NCI-H345 treated with DMSO at 0.1 percent for 48 hours (cell line): ENCODE measurements at regions not wholly inside any gene's neighbourhood (a gene's known extent, or its start where the extent isn't known, plus 50 kb on each side); places are given as distances from the start of the nearest gene placed in this dataset.

Experiments used
- DNase-seq: peaks from one replicate; lab custom pipeline; 2025; ENCODE audit not compliant: unreplicated experiment; lab: John Stamatoyannopoulos, UW

GRCh38 chr4:38230121-38230801, 270.1 kb downstream of the PTTG2 start:
- DNase-seq = no peak

- no peak for DNase-seq
Observed at GRCh38 chr4:38230821-38231563, 270.8 kb downstream of the PTTG2 start.

GRCh38 chr4:38231626-38232025, 271.4 kb downstream of the PTTG2 start:
- DNase-seq = no peak

GRCh38 chr4:38232741-38233140, 272.5 kb downstream of the PTTG2 start:
- DNase-seq = no peak

GRCh38 chr4:38233727-38234480, 273.7 kb downstream of the PTTG2 start:
- DNase-seq = no peak

GRCh38 chr4:38235354-38235753, 275.2 kb downstream of the PTTG2 start:
- DNase-seq = no peak

GRCh38 chr4:38236003-38236402, 275.8 kb downstream of the PTTG2 start:
- no peak for DNase-seq

GRCh38 chr4:38236503-38236902, 276.3 kb downstream of the PTTG2 start:
- no peak for DNase-seq

- no peak for DNase-seq
Observed at GRCh38 chr4:38237139-38237538, 276.9 kb downstream of the PTTG2 start.

GRCh38 chr4:38241541-38241940, 281.3 kb downstream of the PTTG2 start:
- no peak for DNase-seq

- DNase-seq = no peak
Observed at GRCh38 chr4:38242101-38242500, 281.9 kb downstream of the PTTG2 start.

- DNase-seq = no peak
Observed at GRCh38 chr4:38242822-38243387, 282.7 kb downstream of the PTTG2 start.

- DNase-seq = no peak
Observed at GRCh38 chr4:38243388-38244053, 283.3 kb downstream of the PTTG2 start.

- DNase-seq = no peak
Observed at GRCh38 chr4:38254825-38255224, 294.6 kb downstream of the PTTG2 start.

- DNase-seq = no peak
Observed at GRCh38 chr4:38255572-38255971, 295.4 kb downstream of the PTTG2 start.

GRCh38 chr4:38266616-38267015, 306.4 kb downstream of the PTTG2 start:
- DNase-seq = no peak

GRCh38 chr4:38268108-38268820, 308.1 kb downstream of the PTTG2 start:
- DNase-seq = no peak

GRCh38 chr4:38268837-38269236, 308.6 kb downstream of the PTTG2 start:
- DNase-seq = no peak

GRCh38 chr4:38273407-38273806, 313.2 kb downstream of the PTTG2 start:
- DNase-seq = no peak

GRCh38 chr4:38275331-38276100, 315.3 kb downstream of the PTTG2 start:
- DNase-seq = peak; percentile 65
